ENCODE measurements at regions not wholly inside any gene's neighbourhood (a gene's known extent, or its start where the extent isn't known, plus 50 kb on each side); places are given as distances from the start of the nearest gene placed in this dataset.

DNA sequence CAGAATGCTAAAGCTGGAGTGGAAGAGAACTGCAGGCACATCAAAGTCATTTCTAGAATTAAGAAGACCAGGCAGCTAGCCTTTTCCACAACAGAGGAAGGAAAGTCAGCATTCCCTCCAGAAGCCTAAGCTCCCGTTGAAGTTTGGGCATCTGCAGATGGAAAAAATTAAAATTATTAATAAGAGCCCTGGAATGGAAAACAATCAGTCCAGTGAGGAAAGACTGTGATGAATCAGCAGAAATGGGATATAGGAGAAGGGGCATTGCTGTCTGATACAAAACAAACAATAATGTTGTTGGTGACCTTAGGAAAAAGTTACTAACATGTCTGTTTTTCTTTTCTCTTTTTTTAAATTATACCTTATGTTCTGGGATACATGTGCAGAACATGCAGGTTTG lies 450.7 kb upstream of the SLC14A2 start:
- no peak for TF ChIP-seq POLR2A (IDR thresholded peaks at IDR 0.05)
- TF ChIP-seq, protein P1, sequence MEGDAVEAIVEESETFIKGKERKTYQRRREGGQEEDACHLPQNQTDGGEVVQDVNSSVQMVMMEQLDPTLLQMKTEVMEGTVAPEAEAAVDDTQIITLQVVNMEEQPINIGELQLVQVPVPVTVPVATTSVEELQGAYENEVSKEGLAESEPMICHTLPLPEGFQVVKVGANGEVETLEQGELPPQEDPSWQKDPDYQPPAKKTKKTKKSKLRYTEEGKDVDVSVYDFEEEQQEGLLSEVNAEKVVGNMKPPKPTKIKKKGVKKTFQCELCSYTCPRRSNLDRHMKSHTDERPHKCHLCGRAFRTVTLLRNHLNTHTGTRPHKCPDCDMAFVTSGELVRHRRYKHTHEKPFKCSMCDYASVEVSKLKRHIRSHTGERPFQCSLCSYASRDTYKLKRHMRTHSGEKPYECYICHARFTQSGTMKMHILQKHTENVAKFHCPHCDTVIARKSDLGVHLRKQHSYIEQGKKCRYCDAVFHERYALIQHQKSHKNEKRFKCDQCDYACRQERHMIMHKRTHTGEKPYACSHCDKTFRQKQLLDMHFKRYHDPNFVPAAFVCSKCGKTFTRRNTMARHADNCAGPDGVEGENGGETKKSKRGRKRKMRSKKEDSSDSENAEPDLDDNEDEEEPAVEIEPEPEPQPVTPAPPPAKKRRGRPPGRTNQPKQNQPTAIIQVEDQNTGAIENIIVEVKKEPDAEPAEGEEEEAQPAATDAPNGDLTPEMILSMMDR (IDR thresholded peaks at IDR 0.05 in 8 of 11, conservative IDR thresholded peaks at IDR 0.05 in 3 of 11), result no peak
